Glomerular endothelial cell (primary cell): ENCODE measurements at regions not wholly inside any gene's neighbourhood (a gene's known extent, or its start where the extent isn't known, plus 50 kb on each side); places are given as distances from the start of the nearest gene placed in this dataset.
"Not testable (repeated sequence)": the region's sequence is repeated elsewhere in the genome, so short reads cannot be mapped to it uniquely, and the experiment has no call there.

Experiments used
- DNase-seq: peaks from one replicate; pipeline ENCODE4 v3.0.0-alpha.2; 2011; ENCODE audit warnings: low read depth, low spot score; ENCODE audit errors: extremely low read depth

GRCh38 chr2:198653311-198653710 is 804.4 kb downstream of the SATB2 start:
- DNase-seq = no peak

- no peak for DNase-seq
Observed at GRCh38 chr2:198652461-198652860, 805.3 kb downstream of the SATB2 start.

- DNase-seq = no peak
Observed at GRCh38 chr2:198645816-198646215, 811.9 kb downstream of the SATB2 start.

- DNase-seq = no peak
Observed at GRCh38 chr2:198641161-198641560, 816.6 kb downstream of the SATB2 start.

- no peak for DNase-seq
Observed at GRCh38 chr2:198640463-198640862, 817.3 kb downstream of the SATB2 start.

- no peak for DNase-seq
Observed at GRCh38 chr2:198639580-198639979, 818.2 kb downstream of the SATB2 start.

GRCh38 chr2:198638577-198638976 is 819.2 kb downstream of the SATB2 start:
- DNase-seq = no peak

GRCh38 chr2:198630384-198630783 is 826.0 kb downstream of the PLCL1 start:
- DNase-seq = no peak

- no peak for DNase-seq
Observed at GRCh38 chr2:198628596-198628995, 824.2 kb downstream of the PLCL1 start.

- DNase-seq = no peak
Observed at GRCh38 chr2:198622986-198623730, 818.8 kb downstream of the PLCL1 start.

GRCh38 chr2:198615972-198616371 is 811.6 kb downstream of the PLCL1 start:
- no peak for DNase-seq

GRCh38 chr2:198611201-198611600 is 806.8 kb downstream of the PLCL1 start:
- DNase-seq = no peak

GRCh38 chr2:198604599-198604998 is 800.2 kb downstream of the PLCL1 start:
- DNase-seq = no peak

- not testable (repeated sequence) for DNase-seq
Observed at GRCh38 chr2:198602986-198603385, 798.6 kb downstream of the PLCL1 start.

GRCh38 chr2:198597648-198598047 is 793.3 kb downstream of the PLCL1 start:
- DNase-seq = no peak

GRCh38 chr2:198596985-198597384 is 792.6 kb downstream of the PLCL1 start:
- no peak for DNase-seq

GRCh38 chr2:198595721-198596120 is 791.3 kb downstream of the PLCL1 start:
- no peak for DNase-seq

GRCh38 chr2:198591586-198591985 is 787.2 kb downstream of the PLCL1 start:
- no peak for DNase-seq

- no peak for DNase-seq
Observed at GRCh38 chr2:198587741-198588140, 783.3 kb downstream of the PLCL1 start.

- no peak for DNase-seq
Observed at GRCh38 chr2:198587240-198587639, 782.8 kb downstream of the PLCL1 start.

GRCh38 chr2:198571393-198571792 is 767.0 kb downstream of the PLCL1 start:
- DNase-seq = no peak

- DNase-seq = no peak
Observed at GRCh38 chr2:198558176-198558575, 753.8 kb downstream of the PLCL1 start.

GRCh38 chr2:198546122-198546521 is 741.7 kb downstream of the PLCL1 start:
- no peak for DNase-seq
